ENCODE measurements at regions not wholly inside any gene's neighbourhood (a gene's known extent, or its start where the extent isn't known, plus 50 kb on each side); places are given as distances from the start of the nearest gene placed in this dataset.

- in situ Hi-C loops (cut with HindIII; ENCODE audit: low sequenced_read_pairs): no loop called here
- TF ChIP-seq, protein P1, sequence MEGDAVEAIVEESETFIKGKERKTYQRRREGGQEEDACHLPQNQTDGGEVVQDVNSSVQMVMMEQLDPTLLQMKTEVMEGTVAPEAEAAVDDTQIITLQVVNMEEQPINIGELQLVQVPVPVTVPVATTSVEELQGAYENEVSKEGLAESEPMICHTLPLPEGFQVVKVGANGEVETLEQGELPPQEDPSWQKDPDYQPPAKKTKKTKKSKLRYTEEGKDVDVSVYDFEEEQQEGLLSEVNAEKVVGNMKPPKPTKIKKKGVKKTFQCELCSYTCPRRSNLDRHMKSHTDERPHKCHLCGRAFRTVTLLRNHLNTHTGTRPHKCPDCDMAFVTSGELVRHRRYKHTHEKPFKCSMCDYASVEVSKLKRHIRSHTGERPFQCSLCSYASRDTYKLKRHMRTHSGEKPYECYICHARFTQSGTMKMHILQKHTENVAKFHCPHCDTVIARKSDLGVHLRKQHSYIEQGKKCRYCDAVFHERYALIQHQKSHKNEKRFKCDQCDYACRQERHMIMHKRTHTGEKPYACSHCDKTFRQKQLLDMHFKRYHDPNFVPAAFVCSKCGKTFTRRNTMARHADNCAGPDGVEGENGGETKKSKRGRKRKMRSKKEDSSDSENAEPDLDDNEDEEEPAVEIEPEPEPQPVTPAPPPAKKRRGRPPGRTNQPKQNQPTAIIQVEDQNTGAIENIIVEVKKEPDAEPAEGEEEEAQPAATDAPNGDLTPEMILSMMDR (IDR thresholded peaks at IDR 0.05; ENCODE audit: low read depth, low read length, missing control alignments): no peak
- H3K4me3 ChIP-seq (ENCODE audit: low read depth, low read length): no peak overlapping the region
- no peak for DNase-seq (ENCODE audit: low read depth)
These were observed 103.0 kb upstream of the PCGF5 start for GRCh38 chr10:91117505-91117904.

- DNase-seq (ENCODE audit: low read depth): no peak
- TF ChIP-seq, protein P1 (IDR thresholded peaks at IDR 0.05; ENCODE audit: low read depth, low read length, missing control alignments): no peak
- in situ Hi-C loops (cut with HindIII; ENCODE audit: low sequenced_read_pairs): no loop called here
- H3K4me3 ChIP-seq (ENCODE audit: low read depth, low read length): no peak overlapping the region
These were observed 100.1 kb upstream of the PCGF5 start for GRCh38 chr10:91120348-91120747.

- DNase-seq (ENCODE audit: low read depth): no peak
- TF ChIP-seq, protein P1 (IDR thresholded peaks at IDR 0.05; ENCODE audit: low read depth, low read length, missing control alignments): no peak
- in situ Hi-C loops (cut with HindIII; ENCODE audit: low sequenced_read_pairs): no loop called here
- no peak overlapping the region for H3K4me3 ChIP-seq (ENCODE audit: low read depth, low read length)
These were observed 97.2 kb upstream of the PCGF5 start for GRCh38 chr10:91123261-91123660.

DNA sequence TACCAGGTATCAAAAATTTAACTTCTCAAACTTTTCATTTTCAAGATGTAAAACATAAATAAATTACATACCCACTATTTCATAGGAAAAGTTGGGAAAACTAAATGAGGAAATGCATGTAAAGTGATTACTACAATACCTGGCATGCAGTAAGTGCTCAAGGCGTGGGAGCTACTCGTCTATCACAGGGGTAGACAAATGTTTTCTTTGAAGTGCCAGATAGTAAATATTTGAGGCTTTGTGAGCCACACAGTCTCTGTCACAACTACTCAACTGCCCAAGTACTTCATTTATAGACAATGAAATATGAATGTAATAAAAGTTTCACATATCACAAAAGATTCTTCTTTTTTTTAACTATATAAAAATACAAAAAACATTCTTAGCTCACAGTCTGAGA is 96.4 kb upstream of the PCGF5 start:
- no peak for DNase-seq (ENCODE audit: low read depth)
- TF ChIP-seq, protein P1 (IDR thresholded peaks at IDR 0.05; ENCODE audit: low read depth, low read length, missing control alignments): no peak
- no peak overlapping the region for H3K4me3 ChIP-seq (ENCODE audit: low read depth, low read length)
- in situ Hi-C loops (cut with HindIII; ENCODE audit: low sequenced_read_pairs): no loop called here

- in situ Hi-C loops (cut with HindIII; ENCODE audit: low sequenced_read_pairs): no loop called here
- no peak overlapping the region for H3K4me3 ChIP-seq (ENCODE audit: low read depth, low read length)
- TF ChIP-seq, protein P1 (IDR thresholded peaks at IDR 0.05; ENCODE audit: low read depth, low read length, missing control alignments): no peak
- DNase-seq (ENCODE audit: low read depth): no peak
These were observed 94.0 kb upstream of the PCGF5 start for GRCh38 chr10:91126471-91126870.

- TF ChIP-seq, protein P1 (IDR thresholded peaks at IDR 0.05; ENCODE audit: low read depth, low read length, missing control alignments): no peak
- no peak overlapping the region for H3K4me3 ChIP-seq (ENCODE audit: low read depth, low read length)
- in situ Hi-C loops (cut with HindIII; ENCODE audit: low sequenced_read_pairs): no loop called here
- DNase-seq (ENCODE audit: low read depth): peak; percentile 5
These were observed 93.0 kb upstream of the PCGF5 start for GRCh38 chr10:91127341-91128082.

Data from astrocyte of the cerebellum (primary cell).